Stimulated activated CD8-positive, alpha-beta memory T cell treated with anti-CD3 and anti-CD28 coated beads, Interleukin-7, amount 100 ng/mL, for 48 hours (primary cell): ENCODE measurements at regions not wholly inside any gene's neighbourhood (a gene's known extent, or its start where the extent isn't known, plus 50 kb on each side); places are given as distances from the start of the nearest gene placed in this dataset.
"Not testable (repeated sequence)": the region's sequence is repeated elsewhere in the genome, so short reads cannot be mapped to it uniquely, and the experiment has no call there.

Source experiments
- DNase-seq, 2 donors: peaks; one replicate each; pipeline ENCODE4 v3.0.0-alpha.2; 2020; ENCODE audit warnings: low read depth in 1 of 2; ENCODE audit errors: extremely low read depth in 1 of 2

GRCh38 chr2:4029081-4029480 lies 325.7 kb downstream of the DCDC2C start:
- DNase-seq: no peak

- DNase-seq: no peak
Observed at GRCh38 chr2:4039896-4040295, 336.5 kb downstream of the DCDC2C start.

GRCh38 chr2:4047961-4048891 lies 344.9 kb downstream of the DCDC2C start:
- DNase-seq: no peak

- DNase-seq: no peak
Observed at GRCh38 chr2:4049463-4049862, 346.1 kb downstream of the DCDC2C start.

- no peak for DNase-seq
Observed at GRCh38 chr2:4053769-4054493, 350.6 kb downstream of the DCDC2C start.

GRCh38 chr2:4066217-4066616 lies 362.8 kb downstream of the DCDC2C start:
- DNase-seq: no peak

- DNase-seq: no peak
Observed at GRCh38 chr2:4073026-4073569, 369.7 kb downstream of the DCDC2C start.

- DNase-seq: no peak
Observed at GRCh38 chr2:4077017-4077416, 373.6 kb downstream of the DCDC2C start.

- DNase-seq: no peak
Observed at GRCh38 chr2:4085186-4085585, 381.8 kb downstream of the DCDC2C start.

GRCh38 chr2:4090668-4091630 lies 387.6 kb downstream of the DCDC2C start:
- no peak for DNase-seq

- no peak for DNase-seq
Observed at GRCh38 chr2:4091869-4092268, 388.5 kb downstream of the DCDC2C start.

- no peak for DNase-seq
Observed at GRCh38 chr2:4094743-4095142, 391.4 kb downstream of the DCDC2C start.

- no peak for DNase-seq
Observed at GRCh38 chr2:4096978-4097766, 393.8 kb downstream of the DCDC2C start.

- DNase-seq: no peak
Observed at GRCh38 chr2:4098137-4098536, 394.8 kb downstream of the DCDC2C start.

GRCh38 chr2:4101936-4102335 lies 398.6 kb downstream of the DCDC2C start:
- no peak for DNase-seq

GRCh38 chr2:4107179-4107578 lies 403.8 kb downstream of the DCDC2C start:
- no peak for DNase-seq

- no peak for DNase-seq
Observed at GRCh38 chr2:4110273-4110672, 406.9 kb downstream of the DCDC2C start.

GRCh38 chr2:4115435-4115834 lies 412.1 kb downstream of the DCDC2C start:
- not testable (repeated sequence) for DNase-seq

- DNase-seq: no peak
Observed at GRCh38 chr2:4122726-4123125, 419.4 kb downstream of the DCDC2C start.

- no peak for DNase-seq
Observed at GRCh38 chr2:4130651-4131050, 427.3 kb downstream of the DCDC2C start.
